ENCODE measurements at regions not wholly inside any gene's neighbourhood (a gene's known extent, or its start where the extent isn't known, plus 50 kb on each side); places are given as distances from the start of the nearest gene placed in this dataset.

- Mint-ChIP-seq H3K36me3 (ENCODE audit: low read depth) (no peaks in the 10 kb centered on the region), H3K4me1 (ENCODE audit: low read depth) (no peaks in the 10 kb centered on the region), H3K9me3 (no peaks in the 10 kb centered on the region), H3K4me3 (no peak overlapping the region), H3K27me3 (peaks cover 5% of the 10 kb centered on the region), H3K27ac (no peak overlapping the region)
- no peak for DNase-seq
Observed at GRCh38 chr2:128635361-128635900, 316.8 kb upstream of the HS6ST1 start.

- Mint-ChIP-seq H3K27me3 (peaks cover 5% of the 10 kb centered on the region), H3K4me1 (ENCODE audit: low read depth) (no peaks in the 10 kb centered on the region), H3K4me3 (no peak overlapping the region), H3K27ac (no peak overlapping the region), H3K9me3 (no peaks in the 10 kb centered on the region), H3K36me3 (ENCODE audit: low read depth) (no peaks in the 10 kb centered on the region)
- DNase-seq: peak; percentile 11
Observed at GRCh38 chr2:128636802-128637147, 318.1 kb upstream of the HS6ST1 start.

GRCh38 chr2:128637481-128638155, 318.9 kb upstream of the HS6ST1 start:
- no peak for DNase-seq
- H3K27ac Mint-ChIP-seq: no peak overlapping the region
- no peak overlapping the region for H3K4me3 Mint-ChIP-seq
- H3K9me3 Mint-ChIP-seq: no peaks in the 10 kb centered on the region
- H3K27me3 Mint-ChIP-seq: peaks cover 5% of the 10 kb centered on the region
- H3K36me3 Mint-ChIP-seq (ENCODE audit: low read depth): no peaks in the 10 kb centered on the region
- H3K4me1 Mint-ChIP-seq (ENCODE audit: low read depth): no peaks in the 10 kb centered on the region

- peak; percentile 12 for DNase-seq
- Mint-ChIP-seq H3K27me3 (peaks cover 5% of the 10 kb centered on the region), H3K36me3 (ENCODE audit: low read depth) (no peaks in the 10 kb centered on the region), H3K4me1 (ENCODE audit: low read depth) (no peaks in the 10 kb centered on the region), H3K9me3 (no peaks in the 10 kb centered on the region), H3K27ac (no peak overlapping the region), H3K4me3 (no peak overlapping the region)
Observed at GRCh38 chr2:128638341-128639119, 319.9 kb upstream of the HS6ST1 start.

- Mint-ChIP-seq H3K4me3 (no peak overlapping the region), H3K4me1 (ENCODE audit: low read depth) (no peaks in the 10 kb centered on the region), H3K36me3 (ENCODE audit: low read depth) (no peaks in the 10 kb centered on the region), H3K9me3 (no peaks in the 10 kb centered on the region), H3K27me3 (peaks cover 5% of the 10 kb centered on the region), H3K27ac (no peak overlapping the region)
- no peak for DNase-seq
Observed at GRCh38 chr2:128639120-128639477, 320.4 kb upstream of the HS6ST1 start.

- Mint-ChIP-seq H3K4me3 (no peak overlapping the region), H3K9me3 (no peaks in the 10 kb centered on the region), H3K36me3 (ENCODE audit: low read depth) (no peaks in the 10 kb centered on the region), H3K4me1 (ENCODE audit: low read depth) (no peaks in the 10 kb centered on the region), H3K27me3 (peaks cover 5% of the 10 kb centered on the region), H3K27ac (no peak overlapping the region)
- DNase-seq: no peak
Observed at GRCh38 chr2:128639693-128640092, 321.0 kb upstream of the HS6ST1 start.

- no peaks in the 10 kb centered on the region for H3K9me3 Mint-ChIP-seq
- no peak for DNase-seq
- peaks cover 5% of the 10 kb centered on the region for H3K27me3 Mint-ChIP-seq
- H3K36me3 Mint-ChIP-seq (ENCODE audit: low read depth): no peaks in the 10 kb centered on the region
- no peak overlapping the region for H3K27ac Mint-ChIP-seq
- no peaks in the 10 kb centered on the region for H3K4me1 Mint-ChIP-seq (ENCODE audit: low read depth)
- H3K4me3 Mint-ChIP-seq: no peak overlapping the region
Observed at GRCh38 chr2:128640166-128640844, 321.6 kb upstream of the HS6ST1 start.

GRCh38 chr2:128640845-128641360, 322.2 kb upstream of the HS6ST1 start:
- no peaks in the 10 kb centered on the region for H3K36me3 Mint-ChIP-seq (ENCODE audit: low read depth)
- H3K4me3 Mint-ChIP-seq: no peak overlapping the region
- H3K27ac Mint-ChIP-seq: no peak overlapping the region
- H3K27me3 Mint-ChIP-seq: peaks cover 5% of the 10 kb centered on the region
- DNase-seq: peak; percentile 3
- no peaks in the 10 kb centered on the region for H3K4me1 Mint-ChIP-seq (ENCODE audit: low read depth)
- no peaks in the 10 kb centered on the region for H3K9me3 Mint-ChIP-seq

- Mint-ChIP-seq H3K27ac (no peak overlapping the region), H3K4me3 (no peak overlapping the region), H3K36me3 (ENCODE audit: low read depth) (no peaks in the 10 kb centered on the region), H3K9me3 (no peaks in the 10 kb centered on the region), H3K27me3 (peaks cover 4% of the 10 kb centered on the region), H3K4me1 (ENCODE audit: low read depth) (no peaks in the 10 kb centered on the region)
- DNase-seq: peak; percentile 9
Observed at GRCh38 chr2:128641421-128642080, 322.9 kb upstream of the HS6ST1 start.

- H3K9me3 Mint-ChIP-seq: no peaks in the 10 kb centered on the region
- no peak overlapping the region for H3K27ac Mint-ChIP-seq
- H3K36me3 Mint-ChIP-seq (ENCODE audit: low read depth): no peaks in the 10 kb centered on the region
- no peak overlapping the region for H3K4me3 Mint-ChIP-seq
- H3K4me1 Mint-ChIP-seq (ENCODE audit: low read depth): no peaks in the 10 kb centered on the region
- no peak for DNase-seq
- H3K27me3 Mint-ChIP-seq: no peaks in the 10 kb centered on the region
Observed at GRCh38 chr2:128642316-128642715, 323.6 kb upstream of the HS6ST1 start.

- no peak for DNase-seq
- H3K36me3 Mint-ChIP-seq (ENCODE audit: low read depth): no peaks in the 10 kb centered on the region
- H3K4me1 Mint-ChIP-seq (ENCODE audit: low read depth): no peaks in the 10 kb centered on the region
- no peak overlapping the region for H3K27ac Mint-ChIP-seq
- no peaks in the 10 kb centered on the region for H3K27me3 Mint-ChIP-seq
- no peaks in the 10 kb centered on the region for H3K9me3 Mint-ChIP-seq
- H3K4me3 Mint-ChIP-seq: no peak overlapping the region
Observed at GRCh38 chr2:128642821-128643220, 324.2 kb upstream of the HS6ST1 start.

GRCh38 chr2:128643221-128644065, 324.8 kb upstream of the HS6ST1 start:
- H3K36me3 Mint-ChIP-seq (ENCODE audit: low read depth): no peaks in the 10 kb centered on the region
- no peaks in the 10 kb centered on the region for H3K9me3 Mint-ChIP-seq
- H3K4me1 Mint-ChIP-seq (ENCODE audit: low read depth): no peaks in the 10 kb centered on the region
- no peaks in the 10 kb centered on the region for H3K27me3 Mint-ChIP-seq
- no peak overlapping the region for H3K27ac Mint-ChIP-seq
- DNase-seq: no peak
- H3K4me3 Mint-ChIP-seq: no peak overlapping the region

- no peaks in the 10 kb centered on the region for H3K27me3 Mint-ChIP-seq
- H3K27ac Mint-ChIP-seq: no peak overlapping the region
- no peaks in the 10 kb centered on the region for H3K9me3 Mint-ChIP-seq
- no peaks in the 10 kb centered on the region for H3K4me1 Mint-ChIP-seq (ENCODE audit: low read depth)
- no peaks in the 10 kb centered on the region for H3K36me3 Mint-ChIP-seq (ENCODE audit: low read depth)
- no peak for DNase-seq
- no peak overlapping the region for H3K4me3 Mint-ChIP-seq
Observed at GRCh38 chr2:128644156-128644555, 325.5 kb upstream of the HS6ST1 start.
